Daoy (cell line): ENCODE measurements at regions not wholly inside any gene's neighbourhood (a gene's known extent, or its start where the extent isn't known, plus 50 kb on each side); places are given as distances from the start of the nearest gene placed in this dataset.
"Not testable (repeated sequence)": the region's sequence is repeated elsewhere in the genome, so short reads cannot be mapped to it uniquely, and the experiment has no call there.

ENCODE experiments used
- DNase-seq: peaks from one replicate; pipeline ENCODE4 v3.0.0-alpha.2; 2015; ENCODE audit warnings: low read depth

DNA sequence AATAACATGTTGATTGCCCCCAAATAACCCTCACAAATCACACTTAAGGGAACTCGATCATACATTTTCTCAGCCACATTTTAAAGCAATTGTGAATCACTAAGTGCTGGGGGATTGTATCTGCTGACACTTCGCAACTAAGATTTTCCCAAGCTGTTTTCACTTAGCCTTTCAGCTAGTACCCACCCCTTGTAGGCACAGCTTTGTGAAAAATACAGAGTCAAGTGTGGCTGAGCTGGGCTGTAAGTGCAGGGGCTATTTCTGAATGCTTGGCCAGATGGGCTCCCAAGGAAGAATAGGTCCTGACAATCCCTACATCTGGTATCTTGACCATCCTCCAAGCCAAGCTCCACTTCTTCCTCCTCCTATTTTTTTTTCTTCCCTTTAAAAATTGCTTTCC is 289.2 kb upstream of the NMUR2 start:
- DNase-seq: no peak

DNA sequence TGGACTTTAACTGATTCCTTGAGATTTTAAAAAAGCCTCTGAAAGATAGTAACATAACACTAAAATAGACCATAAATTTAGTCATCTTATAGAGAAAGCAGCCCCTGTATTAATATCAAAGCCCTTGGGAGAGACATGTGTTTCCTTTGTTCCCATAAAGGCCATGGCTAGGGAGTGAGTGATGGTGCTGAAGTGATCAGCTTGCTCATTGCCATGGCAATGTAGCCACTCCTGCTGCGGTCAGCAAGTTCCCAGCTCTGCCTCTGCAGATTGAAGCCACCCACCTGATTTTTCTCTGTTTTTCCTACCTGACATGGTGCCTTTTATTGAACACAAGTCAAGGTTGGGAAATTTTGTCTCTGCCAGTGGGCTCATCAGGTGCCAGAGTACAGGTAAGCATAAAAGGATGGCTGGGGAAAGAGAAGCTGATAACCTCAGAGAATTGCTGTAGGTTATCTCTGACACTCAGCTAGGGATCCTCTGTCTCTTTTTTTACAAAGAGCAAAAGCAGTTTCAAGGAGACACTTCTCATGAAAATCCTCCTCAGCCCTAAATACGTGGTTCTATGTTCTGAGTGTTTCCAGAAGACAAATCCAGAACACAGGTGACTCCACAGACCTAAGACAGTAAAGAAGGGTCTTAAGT is 296.3 kb upstream of the NMUR2 start:
- DNase-seq: no peak

DNA sequence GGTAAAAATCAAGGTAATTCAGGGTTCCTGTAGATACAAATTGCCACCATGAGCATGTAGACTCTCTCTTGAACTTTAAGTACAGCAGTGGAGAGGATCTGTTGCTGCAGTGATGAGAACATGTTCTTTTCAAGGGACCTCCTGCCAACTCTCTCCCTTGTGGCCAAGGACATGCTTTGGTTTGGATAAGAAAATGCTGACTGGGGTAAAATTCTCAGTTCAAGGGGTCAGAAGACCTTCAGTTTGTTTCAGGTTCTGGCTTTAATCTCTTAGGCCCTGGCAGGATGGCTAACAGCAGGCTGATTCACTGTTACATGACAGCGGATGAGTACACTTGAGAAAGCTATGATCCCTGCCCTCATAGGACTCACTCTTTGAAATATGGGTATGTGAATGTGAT is 299.2 kb upstream of the NMUR2 start:
- DNase-seq: no peak

DNA sequence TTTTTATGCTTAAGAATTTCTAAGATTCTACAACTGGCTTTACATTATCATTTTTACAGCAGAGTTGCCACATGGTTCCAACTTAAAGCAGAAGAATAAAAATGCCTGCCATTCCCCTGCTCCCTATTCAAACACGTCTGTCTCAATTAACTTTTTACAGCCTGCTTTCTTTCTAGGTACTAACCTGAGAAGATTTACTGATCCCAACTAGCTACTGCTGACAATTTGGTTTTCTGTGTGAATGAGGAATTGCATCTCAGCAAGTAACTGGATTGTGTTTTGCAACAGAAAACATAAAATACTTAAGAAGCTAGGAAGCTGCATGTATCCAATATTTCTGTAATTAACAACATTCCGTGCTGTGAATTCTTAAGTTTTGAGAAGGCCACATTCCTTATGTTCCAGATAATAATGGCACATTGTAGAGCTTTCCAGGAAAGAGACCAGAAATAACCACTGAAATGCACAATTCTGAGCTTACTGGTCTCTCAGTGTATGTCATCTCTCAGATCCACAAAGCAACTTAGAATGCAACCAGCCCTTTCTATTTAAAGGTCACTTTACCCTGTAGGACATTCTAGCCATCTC is 306.8 kb upstream of the NMUR2 start:
- no peak for DNase-seq

DNA sequence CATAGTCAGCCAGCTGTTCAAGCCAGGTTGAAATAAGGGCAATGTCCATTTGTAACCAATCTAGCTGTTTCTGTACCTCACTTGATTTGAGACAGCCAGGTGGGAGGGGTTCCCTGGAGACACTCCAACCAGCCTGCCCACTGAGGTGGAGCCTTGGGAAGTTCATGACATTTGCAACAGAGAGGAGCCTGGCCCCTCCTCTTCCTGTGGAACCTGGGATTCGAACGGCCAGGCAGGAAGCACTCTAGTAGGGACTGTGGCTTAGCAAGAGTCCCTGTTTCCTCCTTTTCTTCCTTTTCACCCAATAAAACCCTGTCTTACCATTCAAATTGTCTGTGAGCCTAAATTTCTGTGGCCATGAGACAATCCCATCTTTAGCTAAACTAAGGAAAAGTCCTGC is 312.3 kb upstream of the NMUR2 start:
- DNase-seq: no peak

DNA sequence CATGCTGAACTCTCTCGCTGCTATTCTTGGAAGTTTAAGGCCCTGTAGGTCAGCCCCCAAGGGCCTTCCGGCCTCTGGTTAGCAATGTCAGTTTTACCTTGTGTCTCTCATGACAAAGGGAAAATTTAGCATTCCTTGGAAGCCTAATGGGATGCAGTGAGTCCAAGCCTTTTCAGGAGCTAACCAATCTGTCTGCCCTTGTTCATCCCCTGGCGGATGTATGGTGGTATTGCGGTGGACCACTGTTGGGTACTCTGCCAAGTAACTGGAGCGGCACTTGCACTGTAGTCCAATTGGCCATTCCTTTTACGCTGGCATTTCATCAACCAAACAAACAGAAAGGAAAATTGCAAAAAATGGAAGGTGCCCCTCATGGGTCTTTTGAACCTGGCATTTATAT is 318.4 kb upstream of the NMUR2 start:
- no peak for DNase-seq

DNA sequence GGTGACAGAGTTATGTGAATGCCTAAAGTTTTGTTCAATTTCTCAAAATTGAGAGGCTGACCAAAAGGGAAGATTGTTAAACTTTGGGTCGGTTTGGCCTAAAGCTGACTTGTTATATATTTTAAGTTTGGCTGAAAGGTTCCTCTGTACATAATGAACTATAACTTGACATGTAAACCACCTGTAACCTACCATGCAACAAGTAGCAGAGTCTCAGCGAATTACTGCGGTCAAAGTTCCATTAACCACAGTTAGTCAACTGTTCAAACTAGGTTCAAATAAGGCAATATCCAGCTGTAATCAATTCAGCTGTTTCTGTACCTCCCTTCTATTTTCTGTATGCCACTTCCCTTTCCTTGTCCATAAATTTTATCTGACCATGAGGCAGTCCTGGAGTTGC is 325.1 kb upstream of the NMUR2 start:
- DNase-seq: no peak

DNA sequence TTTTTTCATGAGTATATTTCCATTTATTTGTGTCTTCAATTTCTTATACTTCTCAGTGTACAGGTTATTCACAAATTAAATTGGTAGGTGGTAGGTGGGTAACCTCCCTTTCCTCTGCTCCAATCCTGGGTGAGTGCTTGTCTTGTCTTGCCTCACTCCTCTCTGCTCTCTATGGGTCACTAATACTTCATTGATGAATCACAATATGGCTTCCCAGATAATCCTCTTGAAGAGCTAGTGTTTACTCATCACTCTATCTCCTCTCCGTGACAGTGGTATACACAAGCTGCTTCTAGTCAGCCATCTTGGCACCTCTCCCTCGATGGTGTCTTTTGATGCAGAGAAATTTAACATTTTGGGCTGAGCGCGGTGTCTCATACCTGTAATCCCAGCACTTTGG is 331.8 kb upstream of the NMUR2 start:
- no peak for DNase-seq

DNA sequence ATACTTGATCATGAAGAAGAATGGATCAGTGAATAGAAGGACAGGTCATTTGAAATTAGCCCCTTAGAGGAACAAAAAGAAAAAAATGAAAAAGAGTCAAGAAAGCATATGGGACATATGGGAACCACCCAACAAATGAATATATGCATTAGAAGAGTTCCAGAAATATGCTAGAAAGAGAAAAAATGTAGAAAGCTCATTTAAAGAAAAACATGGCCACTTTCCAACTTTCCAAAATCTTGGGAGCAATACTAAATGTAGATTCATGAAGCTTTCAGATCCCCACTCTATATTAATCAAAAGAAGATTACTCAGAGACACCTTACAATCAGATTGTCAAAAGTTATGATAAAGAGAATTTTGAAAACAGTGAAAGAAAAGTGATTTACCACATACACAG is 334.8 kb upstream of the NMUR2 start:
- DNase-seq: no peak

DNA sequence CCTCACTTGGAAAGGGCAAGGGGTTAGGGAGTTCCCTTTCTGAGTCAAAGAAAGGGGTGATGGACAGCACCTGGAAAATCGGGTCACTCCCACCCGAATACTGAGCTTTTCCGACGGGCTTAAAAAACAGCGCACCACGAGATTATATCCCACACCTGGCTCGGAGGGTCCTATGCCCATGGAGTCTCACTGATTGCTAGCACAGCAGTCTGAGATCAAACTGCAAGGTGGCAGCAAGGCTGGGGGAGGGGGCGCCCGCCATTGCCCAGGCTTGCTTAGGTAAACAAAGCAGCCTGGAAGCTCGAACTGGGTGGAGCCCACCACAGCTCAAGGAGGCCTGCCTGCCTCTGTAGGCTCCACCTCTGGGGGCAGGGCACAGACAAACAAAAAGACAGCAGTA is 336.0 kb upstream of the NMUR2 start:
- not testable (repeated sequence) for DNase-seq

DNA sequence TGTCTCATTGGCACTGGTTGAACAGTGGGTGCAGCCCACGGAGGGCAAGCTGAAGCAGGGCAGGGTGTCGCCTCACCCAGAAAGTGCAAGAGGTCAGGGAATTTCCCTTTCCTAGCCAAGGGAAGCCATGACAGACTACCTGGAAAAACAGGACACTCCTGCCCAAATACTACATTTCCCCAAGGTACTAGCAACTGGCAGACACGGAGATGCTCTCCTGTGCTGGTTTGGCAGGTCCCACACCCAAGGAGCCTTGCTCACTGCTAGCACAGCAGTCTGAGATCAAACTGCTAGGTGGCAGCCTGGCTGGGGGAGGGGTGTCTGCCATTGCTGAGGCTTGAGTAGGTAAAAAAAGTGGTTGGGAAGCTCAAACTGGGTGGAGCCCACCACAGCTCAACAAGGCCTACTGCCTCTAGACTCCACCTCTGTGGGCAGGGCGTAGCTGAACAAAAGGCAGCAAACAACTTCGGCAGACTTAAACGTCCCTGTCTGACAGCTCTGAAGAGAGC is 382.7 kb upstream of the NMUR2 start:
- not testable (repeated sequence) for DNase-seq

DNA sequence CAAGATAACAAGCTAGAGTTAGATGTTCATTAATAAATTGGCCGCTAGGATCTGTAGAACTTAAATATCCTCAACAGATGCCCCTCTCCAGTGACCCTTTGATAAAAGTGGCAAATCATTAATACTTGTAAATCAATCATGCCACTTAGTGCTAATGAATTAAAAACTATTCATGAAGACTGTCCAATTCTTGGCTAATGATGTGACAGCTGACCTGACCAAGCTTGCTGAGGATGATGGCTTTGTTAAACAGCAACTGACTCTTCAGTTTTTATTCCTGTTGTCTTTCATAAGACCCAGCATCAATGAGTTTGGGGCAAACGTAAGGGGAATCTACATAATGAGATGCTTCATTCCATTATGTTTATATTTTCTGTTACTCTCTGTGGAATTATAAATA is 396.8 kb upstream of the NMUR2 start:
- no peak for DNase-seq

DNA sequence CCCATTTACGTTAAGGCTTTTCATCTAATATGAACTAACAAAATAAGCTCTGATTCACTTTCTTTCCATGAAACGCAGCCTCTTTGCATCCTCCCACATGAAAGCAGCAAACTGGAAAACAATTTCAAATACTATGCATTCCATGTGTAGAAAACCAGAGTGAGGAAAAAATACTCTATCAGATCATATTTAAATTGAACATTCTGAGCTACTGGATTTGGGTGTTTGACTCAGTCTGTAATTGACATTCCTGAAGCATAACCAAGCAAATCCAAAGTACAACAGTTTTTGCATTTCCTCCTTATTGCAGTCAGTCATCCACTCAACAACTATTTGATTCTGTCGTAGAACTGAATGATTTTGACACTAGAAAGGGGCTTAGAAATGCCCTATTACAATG is 399.1 kb upstream of the NMUR2 start:
- no peak for DNase-seq

DNA sequence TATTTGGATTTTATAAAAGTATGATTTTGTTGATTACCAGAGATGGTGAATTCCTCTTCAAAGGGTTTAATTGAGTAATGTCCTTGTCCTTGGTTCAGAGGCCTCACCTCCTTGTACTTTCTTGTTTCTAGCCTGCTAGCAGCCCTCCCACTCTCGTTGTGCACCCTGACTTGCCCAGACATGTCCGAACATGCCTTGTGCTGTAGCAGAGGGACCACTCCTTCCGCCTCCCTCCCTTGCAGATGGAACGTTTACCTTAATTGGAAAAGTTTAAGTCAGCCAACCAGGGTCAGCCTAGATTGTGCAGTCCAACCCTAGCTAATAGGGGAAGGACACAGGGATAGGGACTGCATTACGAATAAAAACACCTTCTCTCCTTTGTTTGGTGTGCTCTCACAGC is 406.9 kb upstream of the NMUR2 start:
- no peak for DNase-seq

DNA sequence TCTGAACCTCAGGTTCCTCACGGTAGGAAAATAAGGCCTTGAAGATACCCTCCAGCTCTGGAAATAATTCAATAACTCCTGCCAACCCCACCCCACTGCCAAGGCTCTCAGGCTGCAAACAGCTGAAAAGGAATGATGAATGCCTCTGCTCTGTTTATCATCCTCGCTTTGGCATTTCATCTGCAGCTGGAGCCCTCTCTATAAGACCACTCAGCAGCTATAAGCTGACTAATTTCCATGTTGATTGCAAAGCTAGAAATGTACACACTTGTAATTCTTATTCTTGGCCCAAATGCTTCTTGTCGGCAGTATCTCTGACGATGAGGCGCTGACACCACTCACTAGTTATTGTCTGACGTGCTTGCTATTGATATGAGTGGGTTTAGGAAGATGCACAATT is 408.4 kb upstream of the NMUR2 start:
- no peak for DNase-seq

DNA sequence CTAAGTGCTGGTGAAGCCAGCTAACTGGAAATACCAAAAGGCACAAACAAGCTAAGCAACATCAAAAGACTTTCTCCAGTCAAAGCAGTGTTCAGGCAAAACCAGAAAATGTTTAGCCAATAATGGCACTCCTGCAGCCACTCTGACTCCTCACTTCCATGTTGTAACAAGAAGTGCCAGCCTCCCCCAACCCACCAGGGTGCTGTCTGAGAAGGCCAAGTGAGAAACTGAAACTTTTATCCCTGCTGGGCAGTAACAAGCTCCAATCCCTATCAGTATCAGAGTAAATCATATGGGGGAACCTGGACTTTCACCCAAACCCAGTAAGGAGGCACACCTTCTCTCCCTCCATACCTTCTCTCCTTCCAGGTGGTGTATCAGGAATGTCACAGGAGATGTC is 414.8 kb upstream of the NMUR2 start:
- DNase-seq: no peak

DNA sequence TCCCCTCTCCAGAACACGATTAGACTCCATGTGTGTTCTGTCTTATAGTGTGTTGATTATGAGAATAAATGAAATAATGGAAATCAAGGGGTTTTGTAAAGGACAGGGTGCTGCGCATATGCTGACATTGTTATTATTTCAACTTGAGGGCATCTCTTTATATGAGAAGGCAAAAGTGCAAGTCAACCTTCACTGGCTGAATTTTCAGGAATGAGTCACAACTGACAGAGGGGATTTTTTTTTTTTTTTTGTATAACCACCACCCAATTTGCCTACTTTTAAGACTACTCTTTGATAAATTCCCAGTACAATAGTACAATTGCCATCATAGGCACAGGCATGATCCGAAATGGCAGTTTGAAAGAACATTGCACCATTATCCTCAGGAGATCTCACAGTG is 419.2 kb upstream of the NMUR2 start:
- DNase-seq: no peak

DNA sequence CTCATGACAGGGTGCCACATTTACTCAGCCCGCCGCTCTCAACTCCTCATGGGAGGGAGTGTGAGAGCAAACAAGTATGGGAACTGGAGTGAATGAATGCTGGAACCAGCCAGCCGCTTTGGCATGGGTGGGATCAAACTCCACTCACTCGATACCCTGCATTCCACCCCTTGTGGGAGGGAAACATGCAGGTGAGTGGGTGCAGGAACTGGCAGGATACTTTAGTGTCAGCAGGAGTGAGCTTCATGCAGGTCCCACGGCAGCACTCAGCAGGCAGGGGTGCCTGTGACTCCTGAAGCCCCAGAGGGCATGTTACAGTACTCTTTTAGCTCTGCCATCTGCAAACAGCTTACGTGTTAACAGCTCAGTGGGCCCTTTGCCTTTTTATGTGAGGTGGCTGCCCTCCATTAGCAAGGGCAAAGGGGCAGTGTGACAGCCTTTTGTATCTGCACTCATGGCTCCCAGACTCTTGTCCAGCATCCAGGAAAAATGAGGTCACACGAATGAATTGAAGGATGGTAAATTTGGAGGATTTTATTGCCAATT is 433.2 kb upstream of the NMUR2 start:
- no peak for DNase-seq

DNA sequence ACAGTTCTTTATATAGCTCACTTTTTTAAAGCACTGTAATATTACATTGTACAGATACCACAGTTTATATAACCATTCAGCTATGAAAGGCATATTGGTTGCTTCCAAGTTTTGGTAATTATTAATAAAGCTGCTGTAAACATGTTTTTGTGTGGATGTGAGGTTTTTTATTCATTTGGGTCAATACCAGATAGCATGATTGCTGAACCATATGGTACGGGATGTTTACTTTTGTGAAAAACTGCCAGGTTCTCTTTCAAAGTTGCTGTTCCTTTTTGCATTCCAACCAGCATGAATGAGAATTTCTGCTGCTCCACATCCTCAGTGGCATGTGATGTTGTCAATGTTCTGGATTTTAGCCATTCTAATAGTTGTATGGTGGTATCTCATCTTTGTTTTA is 439.6 kb upstream of the NMUR2 start:
- no peak for DNase-seq

DNA sequence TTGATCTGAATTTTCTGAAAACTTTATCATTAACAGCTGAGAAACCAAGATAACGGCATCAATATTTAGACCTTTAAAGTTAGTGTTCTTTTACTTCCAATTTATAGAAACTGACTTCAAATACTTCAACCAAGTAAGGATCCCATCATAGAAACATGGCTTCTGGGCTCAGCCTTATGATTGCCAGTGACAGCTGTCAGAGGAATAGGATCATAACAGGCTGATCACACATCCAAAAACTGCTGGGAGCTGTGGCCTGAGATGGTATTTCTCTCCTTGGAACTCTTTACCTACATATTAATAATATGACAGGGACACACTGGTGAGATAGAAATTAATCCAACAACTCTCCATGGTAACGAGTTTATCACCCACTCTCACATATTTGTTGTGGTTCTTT is 448.3 kb upstream of the NMUR2 start:
- no peak for DNase-seq

DNA sequence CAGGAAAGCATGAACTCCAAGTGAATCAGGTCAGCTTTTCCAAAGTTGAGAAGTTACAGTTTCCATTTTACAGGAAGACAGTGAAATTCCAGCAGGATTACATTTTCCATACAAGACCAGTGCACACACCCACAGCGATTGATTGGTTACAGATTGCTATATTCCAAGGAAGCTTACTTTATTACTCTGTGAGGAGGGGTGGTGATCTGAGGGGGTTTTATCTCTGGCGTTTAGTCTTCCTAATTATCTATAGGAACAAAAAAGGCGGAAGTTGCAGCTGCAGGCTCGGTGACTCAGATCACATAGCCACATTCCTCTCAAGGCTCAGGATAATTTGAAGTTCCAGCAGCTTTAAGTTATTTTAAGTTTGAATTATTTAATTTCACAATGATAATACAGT is 450.4 kb upstream of the NMUR2 start:
- no peak for DNase-seq

DNA sequence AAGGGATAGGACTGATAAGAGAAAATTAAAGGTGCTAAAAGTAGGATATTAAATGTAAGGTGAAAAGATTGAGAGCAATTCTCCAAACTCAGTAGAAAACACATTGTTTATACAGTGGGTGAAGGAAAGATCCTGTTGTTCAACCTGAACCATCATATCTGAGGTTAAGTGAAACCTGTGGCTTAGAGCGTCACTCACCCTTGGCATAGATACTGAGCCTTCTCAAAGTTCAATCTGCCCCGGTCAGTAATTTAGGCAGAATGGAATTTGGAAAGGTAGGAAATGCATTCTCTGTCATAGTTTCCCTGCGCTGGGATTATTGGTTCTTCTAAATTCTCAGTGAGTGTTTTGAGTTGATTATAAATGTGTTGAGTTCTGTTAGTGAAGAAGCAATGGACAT is 456.2 kb upstream of the NMUR2 start:
- no peak for DNase-seq

DNA sequence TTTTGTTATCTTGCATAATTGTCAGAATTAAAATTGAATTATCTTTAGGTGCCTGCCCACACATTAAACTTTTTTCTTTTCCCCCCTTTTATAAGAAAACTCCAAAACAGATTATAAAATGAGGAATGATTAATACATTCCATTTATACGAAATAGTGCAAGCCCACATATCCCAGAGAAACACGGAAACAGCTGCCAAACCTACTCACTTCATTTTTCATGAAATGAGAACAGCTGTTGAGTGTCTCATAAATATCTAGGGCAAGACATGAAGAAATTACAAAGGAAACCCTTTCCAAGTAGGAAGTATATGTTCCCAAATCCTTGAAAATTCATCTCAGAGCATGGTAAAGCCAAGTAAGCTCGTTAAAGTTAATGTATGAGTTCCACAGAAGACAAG is 459.4 kb upstream of the NMUR2 start:
- no peak for DNase-seq

DNA sequence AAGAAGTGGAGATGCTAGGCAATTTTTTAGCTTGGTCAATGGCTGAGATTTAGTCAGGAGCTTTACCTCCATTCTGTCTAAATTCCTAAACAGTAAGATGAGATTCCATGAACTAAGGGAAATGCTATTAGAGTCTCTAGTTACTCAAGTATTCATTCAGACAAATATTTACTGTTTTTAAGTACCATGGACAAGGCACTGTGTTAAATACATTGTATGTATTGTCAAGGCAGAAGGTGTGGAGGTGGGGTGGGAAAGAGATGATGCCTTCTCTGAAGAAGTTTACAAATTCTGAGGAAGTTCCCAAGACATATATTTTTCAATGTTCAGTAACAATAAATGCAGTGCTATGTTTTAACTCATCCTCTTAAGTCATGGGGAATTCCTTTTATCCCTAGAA is 459.9 kb upstream of the NMUR2 start:
- no peak for DNase-seq
